ENCODE measurements at regions not wholly inside any gene's neighbourhood (a gene's known extent, or its start where the extent isn't known, plus 50 kb on each side); places are given as distances from the start of the nearest gene placed in this dataset.
"Not testable (repeated sequence)": the region's sequence is repeated elsewhere in the genome, so short reads cannot be mapped to it uniquely, and the experiment has no call there.

DNA sequence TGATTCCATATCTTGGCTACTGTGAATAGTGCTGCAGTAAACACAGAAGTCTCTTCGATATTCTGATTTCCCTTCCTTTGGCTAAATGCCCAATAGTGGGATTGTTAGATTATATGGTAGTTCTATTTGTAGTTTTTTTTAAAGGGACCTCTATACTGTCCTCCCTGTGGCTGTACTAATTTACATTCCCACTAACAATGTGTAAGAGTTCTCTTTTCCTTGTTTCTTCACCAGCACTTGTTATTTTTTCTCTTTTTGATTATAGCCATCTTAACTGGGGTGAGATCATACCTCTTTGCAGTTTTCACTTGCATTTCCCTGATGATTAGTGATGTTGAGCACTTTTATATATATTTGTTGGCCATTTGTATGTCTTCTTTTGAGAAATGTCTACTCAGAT, 102.0 kb downstream of the CARTPT start:
- no peak overlapping the region for H3K4me3 ChIP-seq
- H3K9me3 ChIP-seq, result peaks cover 4% of the 10 kb centered on the region
- no peak overlapping the region for H3K27ac ChIP-seq
- H3K4me1 ChIP-seq (ENCODE audit: control insufficient read depth in 1 of 2, low read depth in 2 of 2), result peaks cover 0 to 25% of the 10 kb centered on the region in 2 donors
- no peaks in the 10 kb centered on the region for H3K36me3 ChIP-seq
- DNase-seq (ENCODE audit: low spot score), result no peak
- ATAC-seq (ENCODE audit: insufficient number of reproducible peaks, low FRiP score, low read depth), result no peak
- no peak for TF ChIP-seq CTCF (IDR thresholded peaks at IDR 0.05)
- no peaks in the 10 kb centered on the region for H3K27me3 ChIP-seq (replicated peaks; ENCODE audit: insufficient read depth)

DNA sequence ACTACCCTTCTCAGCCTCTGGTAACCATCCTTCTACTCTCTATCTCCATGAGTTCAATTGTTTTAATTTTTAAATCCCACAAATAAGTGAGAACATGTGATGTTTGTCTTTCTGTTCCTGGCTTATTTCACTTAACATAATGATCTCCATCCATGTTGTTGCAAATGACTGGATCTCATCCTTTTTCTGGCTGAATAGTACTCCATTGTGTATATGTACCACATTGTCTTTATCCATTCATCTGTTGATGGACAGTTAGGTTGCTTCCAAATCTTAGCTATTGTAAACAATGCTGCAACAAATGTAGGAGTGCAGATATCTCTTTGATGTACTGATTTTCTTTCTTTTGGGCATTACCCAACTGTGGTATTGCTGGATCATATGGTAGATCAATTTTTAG, 103.0 kb downstream of the CARTPT start:
- not testable (repeated sequence) for ATAC-seq (ENCODE audit: insufficient number of reproducible peaks, low FRiP score, low read depth); H3K27me3 ChIP-seq (replicated peaks; ENCODE audit: insufficient read depth); H3K27ac ChIP-seq; DNase-seq (ENCODE audit: low spot score); H3K4me3 ChIP-seq; H3K36me3 ChIP-seq; H3K9me3 ChIP-seq
- H3K4me1 ChIP-seq (ENCODE audit: control insufficient read depth in 1 of 2, low read depth in 2 of 2), result peaks cover 0 to 20% of the 10 kb centered on the region in 2 donors

DNA sequence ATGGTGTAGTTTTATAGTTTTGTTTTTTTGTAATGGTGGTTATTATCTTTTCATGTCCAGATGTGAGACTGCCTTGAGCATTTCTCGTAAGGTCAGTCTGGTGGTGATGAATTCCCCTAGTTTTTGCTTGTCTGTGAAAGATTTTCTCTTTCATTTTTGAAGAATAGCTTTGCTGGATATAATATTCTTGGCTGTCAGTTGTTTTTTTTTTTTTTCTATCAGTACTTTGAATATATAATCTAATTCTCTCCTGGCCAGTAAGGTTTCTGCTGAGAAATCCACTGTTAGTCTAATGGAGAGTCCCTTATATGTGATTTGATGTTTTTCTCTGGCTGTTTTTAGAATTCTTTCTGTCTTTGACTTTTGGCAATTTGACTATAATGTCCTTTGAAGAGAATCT, 106.9 kb downstream of the CARTPT start:
- Histone ChIP-seq H3K36me3 (no peaks in the 10 kb centered on the region), H3K4me1 (ENCODE audit: control insufficient read depth in 1 of 2, low read depth in 2 of 2) (peaks cover 7 to 32% of the 10 kb centered on the region in 2 donors), H3K27me3 (replicated peaks; ENCODE audit: insufficient read depth) (no peaks in the 10 kb centered on the region), H3K9me3 (peaks cover 9% of the 10 kb centered on the region), H3K27ac (no peak overlapping the region), H3K4me3 (no peak overlapping the region)
- no peak for TF ChIP-seq CTCF (IDR thresholded peaks at IDR 0.05)
- ATAC-seq (ENCODE audit: insufficient number of reproducible peaks, low FRiP score, low read depth) (no peak), DNase-seq (ENCODE audit: low spot score) (no peak)

- no peak overlapping the region for H3K4me3 ChIP-seq
- H3K4me1 ChIP-seq (ENCODE audit: control insufficient read depth in 1 of 2, low read depth in 2 of 2), result peaks cover 7 to 43% of the 10 kb centered on the region in 2 donors
- no peaks in the 10 kb centered on the region for H3K27me3 ChIP-seq (replicated peaks; ENCODE audit: insufficient read depth)
- no peak for DNase-seq (ENCODE audit: low spot score)
- no peak for ATAC-seq (ENCODE audit: insufficient number of reproducible peaks, low FRiP score, low read depth)
- TF ChIP-seq CTCF (IDR thresholded peaks at IDR 0.05), result no peak
- peak overlapping the region in 1 of 2 donors; percentile 66 for H3K27ac ChIP-seq
- peaks cover 9% of the 10 kb centered on the region for H3K9me3 ChIP-seq
- no peaks in the 10 kb centered on the region for H3K36me3 ChIP-seq
These were observed 109.4 kb downstream of the CARTPT start for GRCh38 chr5:71828291-71829040.

- no peak for TF ChIP-seq CTCF (IDR thresholded peaks at IDR 0.05)
- ATAC-seq (ENCODE audit: insufficient number of reproducible peaks, low FRiP score, low read depth), result no peak
- peak overlapping the region; percentile 63 to 76 for H3K27ac ChIP-seq
These were observed 110.1 kb downstream of the CARTPT start for GRCh38 chr5:71829206-71829605.

More at GRCh38 chr5:71829206-71829605, 110.1 kb downstream of the CARTPT start:
- Histone ChIP-seq H3K9me3 (peaks cover 9% of the 10 kb centered on the region), H3K36me3 (no peaks in the 10 kb centered on the region), H3K4me3 (no peak overlapping the region), H3K27me3 (replicated peaks; ENCODE audit: insufficient read depth) (no peaks in the 10 kb centered on the region), H3K4me1 (ENCODE audit: control insufficient read depth in 1 of 2, low read depth in 2 of 2) (peaks cover 7 to 43% of the 10 kb centered on the region in 2 donors)
- no peak for DNase-seq (ENCODE audit: low spot score)
